Neutrophil (primary cell): ENCODE measurements at regions not wholly inside any gene's neighbourhood (a gene's known extent, or its start where the extent isn't known, plus 50 kb on each side); places are given as distances from the start of the nearest gene placed in this dataset.

Experiments used
- H3K27ac ChIP-seq: fragments of 200-600 bp; sonication (generic); 2 replicates; pipeline ENCODE4 v1.5.1; 2016; ENCODE audit warnings: mild to moderate bottlenecking, moderate library complexity
- H3K27me3 ChIP-seq: fragments of 200-600 bp; sonication (generic); 2 replicates; pipeline ENCODE4 v1.6.0; 2016; ENCODE audit warnings: mild to moderate bottlenecking
- H3K36me3 ChIP-seq: fragments of 200-600 bp; sonication (generic); 2 replicates; pipeline ENCODE4 v1.5.1; 2017
- H3K4me1 ChIP-seq, 2 experiments: fragments of 200-600 bp in 1 of 2; sonication (generic) in 1 of 2; 1 replicate in 1 of 2; 2 replicates in 1 of 2; pipeline versions ENCODE4 v1.5.1 to v1.6.1; 2013 to 2016; ENCODE audit warnings: low read depth in 1 of 2, low read length in 1 of 2, mild to moderate bottlenecking in 1 of 2, moderate library complexity in 1 of 2; ENCODE audit not compliant: control insufficient read depth in 1 of 2, insufficient read depth in 1 of 2
- H3K4me3 ChIP-seq, 2 experiments: fragments of 200-600 bp in 1 of 2; sonication (generic) in 1 of 2; 1 replicate in 1 of 2; 2 replicates in 1 of 2; pipeline ENCODE4 v1.5.1; 2013 to 2016; ENCODE audit warnings: low read depth in 1 of 2, low read length in 1 of 2, mild to moderate bottlenecking in 1 of 2, moderate library complexity in 1 of 2
- H3K9me3 ChIP-seq: fragments of 200-600 bp; sonication (generic); 2 replicates; pipeline ENCODE4 v1.5.1; 2016
- TF ChIP-seq, protein P1 (sequence below): fragments of 200-600 bp; sonication (generic); IDR thresholded peaks from 2 replicates; pipeline ENCODE4 v1.5.1; 2016; ENCODE audit warnings: antibody characterized with exemption

DNA sequence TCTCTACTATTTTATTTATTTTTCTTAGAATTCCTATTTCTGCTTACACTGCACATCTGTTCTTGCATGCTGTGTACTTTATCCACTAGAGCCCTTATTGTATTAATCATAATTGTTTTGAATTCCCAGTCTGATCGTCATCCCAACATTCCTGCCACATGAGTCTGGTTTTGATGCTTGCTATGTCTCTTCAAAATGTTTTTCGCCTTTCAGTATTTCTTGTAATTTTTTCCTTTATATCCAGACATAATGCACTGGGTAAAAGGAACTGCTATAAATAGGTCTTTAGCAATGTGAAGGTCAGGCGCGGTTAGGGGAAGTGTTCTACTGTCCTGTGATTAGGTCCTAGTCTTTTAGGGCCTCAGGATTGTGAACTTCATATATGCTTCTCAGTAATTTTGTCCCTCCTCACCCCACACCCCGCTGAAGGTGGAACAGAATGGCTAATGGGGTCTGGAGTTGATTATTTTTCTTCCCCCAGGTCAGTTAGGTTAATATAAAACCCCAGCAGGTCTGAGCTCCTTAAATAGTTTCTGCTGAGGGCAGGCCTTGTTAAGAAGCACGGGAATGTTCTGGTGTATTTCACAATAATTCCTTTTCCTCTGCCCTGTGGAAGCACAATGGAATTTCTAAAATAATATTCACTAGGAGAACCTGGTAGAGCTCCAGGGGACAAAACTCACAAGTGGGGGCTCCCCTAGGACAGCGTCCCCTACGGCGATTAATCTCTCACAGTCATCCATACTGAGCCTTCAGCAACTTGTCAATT, 146.6 kb upstream of the TUT7 start:
- Histone ChIP-seq H3K27ac (no peak overlapping the region), H3K27me3 (no peaks in the 10 kb centered on the region), H3K36me3 (no peaks in the 10 kb centered on the region), H3K4me1 (no peaks in the 10 kb centered on the region), H3K4me3 (no peak overlapping the region), H3K9me3 (no peaks in the 10 kb centered on the region)
- TF ChIP-seq, protein P1, sequence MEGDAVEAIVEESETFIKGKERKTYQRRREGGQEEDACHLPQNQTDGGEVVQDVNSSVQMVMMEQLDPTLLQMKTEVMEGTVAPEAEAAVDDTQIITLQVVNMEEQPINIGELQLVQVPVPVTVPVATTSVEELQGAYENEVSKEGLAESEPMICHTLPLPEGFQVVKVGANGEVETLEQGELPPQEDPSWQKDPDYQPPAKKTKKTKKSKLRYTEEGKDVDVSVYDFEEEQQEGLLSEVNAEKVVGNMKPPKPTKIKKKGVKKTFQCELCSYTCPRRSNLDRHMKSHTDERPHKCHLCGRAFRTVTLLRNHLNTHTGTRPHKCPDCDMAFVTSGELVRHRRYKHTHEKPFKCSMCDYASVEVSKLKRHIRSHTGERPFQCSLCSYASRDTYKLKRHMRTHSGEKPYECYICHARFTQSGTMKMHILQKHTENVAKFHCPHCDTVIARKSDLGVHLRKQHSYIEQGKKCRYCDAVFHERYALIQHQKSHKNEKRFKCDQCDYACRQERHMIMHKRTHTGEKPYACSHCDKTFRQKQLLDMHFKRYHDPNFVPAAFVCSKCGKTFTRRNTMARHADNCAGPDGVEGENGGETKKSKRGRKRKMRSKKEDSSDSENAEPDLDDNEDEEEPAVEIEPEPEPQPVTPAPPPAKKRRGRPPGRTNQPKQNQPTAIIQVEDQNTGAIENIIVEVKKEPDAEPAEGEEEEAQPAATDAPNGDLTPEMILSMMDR: no peak

DNA sequence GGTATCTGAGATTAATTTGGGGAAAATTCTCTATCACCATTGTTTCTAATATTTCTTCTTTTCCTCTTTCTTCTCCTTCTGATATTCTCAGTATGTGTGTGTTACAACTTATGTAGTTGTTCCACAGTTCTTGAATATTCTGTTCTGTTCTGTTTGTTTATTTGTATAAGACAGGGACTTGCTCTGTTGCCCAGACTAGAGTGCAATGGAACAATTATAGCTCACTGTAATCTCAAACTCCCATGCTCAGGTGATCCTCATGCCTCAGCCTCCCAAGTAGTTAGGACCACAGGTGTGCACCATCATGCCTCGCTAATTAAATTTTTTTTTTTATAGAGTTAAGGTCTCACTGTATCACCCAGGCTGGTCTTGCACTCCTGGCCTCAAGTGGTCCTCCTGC, 145.8 kb upstream of the TUT7 start:
- Histone ChIP-seq H3K4me1 (no peaks in the 10 kb centered on the region), H3K9me3 (no peaks in the 10 kb centered on the region), H3K27me3 (no peaks in the 10 kb centered on the region), H3K27ac (no peak overlapping the region), H3K36me3 (no peaks in the 10 kb centered on the region), H3K4me3 (no peak overlapping the region)
- TF ChIP-seq, protein P1: no peak

DNA sequence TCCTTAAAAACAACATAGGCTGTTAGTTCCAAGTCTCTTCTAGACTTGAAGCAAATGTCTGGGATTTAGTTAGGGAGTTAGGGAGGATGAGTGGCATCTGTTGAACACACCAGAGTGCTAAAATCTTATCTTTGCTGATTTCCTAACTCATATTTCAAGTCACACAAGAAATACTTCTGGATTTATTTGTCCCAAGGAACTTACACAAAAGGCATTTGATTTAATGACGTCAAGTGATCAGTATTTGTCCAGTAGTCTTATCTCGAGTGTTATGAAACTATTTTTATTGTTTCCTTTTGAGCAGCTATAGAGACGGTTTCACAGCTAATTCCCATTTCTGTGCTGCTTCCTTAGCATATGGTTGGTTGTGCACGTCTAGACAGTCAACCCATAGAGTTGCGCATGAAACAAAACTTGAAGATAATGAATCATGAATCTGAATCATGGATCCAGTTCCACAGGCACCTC, 140.5 kb upstream of the TUT7 start:
- TF ChIP-seq, protein P1: no peak
- no peaks in the 10 kb centered on the region for H3K9me3 ChIP-seq
- no peaks in the 10 kb centered on the region for H3K36me3 ChIP-seq
- H3K27ac ChIP-seq: no peak overlapping the region
- H3K4me3 ChIP-seq: no peak overlapping the region
- no peaks in the 10 kb centered on the region for H3K4me1 ChIP-seq
- no peaks in the 10 kb centered on the region for H3K27me3 ChIP-seq

DNA sequence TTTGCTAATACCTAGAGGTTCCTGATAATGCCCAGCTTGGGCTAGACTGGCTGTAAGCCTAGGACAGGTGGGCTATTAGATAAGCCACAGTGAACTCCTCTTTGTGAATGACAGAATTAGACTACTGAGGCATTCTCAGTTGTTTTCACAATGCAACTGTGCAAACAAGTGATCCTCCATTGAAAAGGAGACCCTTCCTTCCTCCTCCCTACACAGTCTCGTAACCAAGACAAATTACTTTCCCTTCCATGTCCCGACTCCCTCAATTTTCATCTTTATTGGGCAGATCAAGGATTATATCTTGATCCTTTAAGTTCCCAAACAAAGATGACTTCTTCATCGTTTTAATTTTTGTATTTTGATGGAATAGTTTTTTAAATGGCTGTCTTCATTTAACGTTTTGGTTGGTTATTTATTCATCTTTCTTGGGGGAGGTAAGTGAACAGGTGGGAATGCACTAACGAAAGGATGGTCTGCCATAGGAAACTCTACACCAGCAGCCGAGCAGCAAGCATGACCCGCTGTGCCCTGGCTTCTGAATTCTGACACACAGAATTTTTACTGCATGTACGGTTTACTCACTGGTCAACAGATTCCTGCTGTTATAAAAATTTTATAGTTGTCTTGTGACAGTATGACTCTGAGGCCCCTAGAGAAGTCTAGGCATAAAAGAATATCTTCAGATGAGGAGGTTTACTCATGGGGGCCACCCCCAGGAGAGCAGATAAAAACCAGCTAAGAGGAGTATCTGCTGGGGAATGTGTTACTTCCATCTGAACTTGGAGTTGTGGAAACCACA, 137.5 kb upstream of the TUT7 start:
- H3K27me3 ChIP-seq: no peaks in the 10 kb centered on the region
- H3K27ac ChIP-seq: no peak overlapping the region
- no peaks in the 10 kb centered on the region for H3K9me3 ChIP-seq
- TF ChIP-seq, protein P1: no peak
- H3K4me3 ChIP-seq: no peak overlapping the region
- H3K4me1 ChIP-seq: no peaks in the 10 kb centered on the region
- no peaks in the 10 kb centered on the region for H3K36me3 ChIP-seq

- TF ChIP-seq, protein P1: no peak
- H3K4me1 ChIP-seq: no peaks in the 10 kb centered on the region
- no peak overlapping the region for H3K27ac ChIP-seq
- no peaks in the 10 kb centered on the region for H3K9me3 ChIP-seq
- no peak overlapping the region for H3K4me3 ChIP-seq
- H3K36me3 ChIP-seq: no peaks in the 10 kb centered on the region
- H3K27me3 ChIP-seq: no peaks in the 10 kb centered on the region
Measured at GRCh38 chr9:86488794-86489193, 134.6 kb upstream of the TUT7 start.
